Sigmoid colon (tissue), 6 donors: ENCODE measurements at regions not wholly inside any gene's neighbourhood (a gene's known extent, or its start where the extent isn't known, plus 50 kb on each side); places are given as distances from the start of the nearest gene placed in this dataset.
"Not testable (repeated sequence)": the region's sequence is repeated elsewhere in the genome, so short reads cannot be mapped to it uniquely, and the experiment has no call there.

Source experiments
- DNase-seq: peaks from one replicate; pipeline ENCODE4 v3.0.0-alpha.2; 2019
- H3K27ac ChIP-seq, 4 donors: fragments of 200-600 bp; sonication (generic); one replicate each; pipeline ENCODE4 v1.5.1; 2016 to 2019; ENCODE audit warnings: mild to moderate bottlenecking in 1 of 4
- H3K27me3 ChIP-seq, 3 donors: fragments of 200-600 bp; sonication (generic); one replicate each; pipeline ENCODE4 v1.5.1; 2019; ENCODE audit warnings: mild to moderate bottlenecking in 1 of 3
- H3K36me3 ChIP-seq, 4 donors: fragments of 200-600 bp; sonication (generic); one replicate each; pipeline ENCODE4 v1.5.1; 2016 to 2019
- H3K4me1 ChIP-seq, 4 donors: fragments of 200-600 bp; sonication (generic); one replicate each; pipeline ENCODE4 v1.5.1; 2017 to 2019
- H3K4me3 ChIP-seq, 4 donors: fragments of 200-600 bp; sonication (generic); one replicate each; pipeline ENCODE4 v1.5.1; 2017 to 2019; ENCODE audit warnings: mild to moderate bottlenecking in 2 of 4, moderate library complexity in 1 of 4
- H3K9me3 ChIP-seq, 4 donors: fragments of 200-600 bp in 3 of 4; sonication (generic) in 3 of 4; one replicate each; pipeline versions ENCODE4 v1.5.1 to v1.6.1; 2013 to 2019
- EP300 ChIP-seq, 4 donors: sonication (generic); formaldehyde crosslinking; IDR thresholded peaks; one replicate each; pipeline ENCODE4 v1.6.1; 2017; ENCODE audit warnings: antibody characterized with exemption in 4 of 4
- POLR2A ChIP-seq, 2 donors: fragments of 450-650 bp; IDR thresholded peaks; one replicate each; pipeline ENCODE4 v1.6.1; 2016; ENCODE audit warnings: antibody characterized with exemption in 2 of 2, mild to moderate bottlenecking in 2 of 2, moderate library complexity in 2 of 2
- POLR2AphosphoS5 ChIP-seq, 4 donors: sonication (generic); formaldehyde crosslinking; IDR thresholded peaks; one replicate each; pipeline ENCODE4 v1.6.1; 2017; ENCODE audit warnings: antibody characterized with exemption in 4 of 4
- WGBS, 2 donors: extraction: QIAGEN DNeasy Blood & Tissue Kit; methylation state at CpG; one replicate each; pipeline ENCODE4 v1.1.7; 2013; 5-methylcytosine and 5-hydroxymethylcytosine counted together
- intact Hi-C: fragments of 100-400 bp; cut with DNase I; formaldehyde crosslinking; loops from one replicate; pipeline ENCODE4 v1.15.1; 2023
- TF ChIP-seq, protein P1 (sequence below), 4 experiments: fragments of 450-650 bp in 3 of 4; fragments of 200-600 bp in 1 of 4; IDR thresholded peaks; one replicate each; pipeline ENCODE4 v1.5.1; 2016 to 2019; ENCODE audit warnings: antibody characterized with exemption in 4 of 4, mild to moderate bottlenecking in 3 of 4, moderate library complexity in 2 of 4
- donor health status: healthy with polysubstance abuse.
- donor health status: healthy.

DNA sequence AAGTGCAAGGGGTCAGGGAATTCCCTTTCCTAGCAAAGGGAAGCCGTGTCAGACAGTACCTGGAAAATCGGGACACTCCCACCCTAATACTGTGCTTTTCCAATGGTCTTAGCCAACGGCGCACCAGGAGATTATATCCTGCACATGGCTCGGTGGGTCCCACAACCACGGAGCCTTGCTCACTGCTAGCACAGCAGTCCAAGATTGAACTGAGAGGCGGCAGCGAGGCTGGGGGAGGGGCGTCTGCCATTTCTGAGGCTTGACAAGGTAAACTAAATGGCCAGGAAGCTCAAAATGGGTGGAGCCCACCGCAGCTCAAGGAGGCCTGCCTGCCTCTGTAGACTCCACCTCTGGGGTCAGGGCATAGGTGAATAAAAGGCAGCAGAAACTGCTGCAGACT, 76.5 kb upstream of the LINC00632 start:
- WGBS, 2 donors = 90 to 91% methylated on average over 10 of the region's 10 CpGs
- H3K36me3 ChIP-seq, H3K4me3 ChIP-seq, H3K27me3 ChIP-seq, DNase-seq, intact Hi-C loops, H3K27ac ChIP-seq, H3K4me1 ChIP-seq, H3K9me3 ChIP-seq: not testable (repeated sequence)

DNA sequence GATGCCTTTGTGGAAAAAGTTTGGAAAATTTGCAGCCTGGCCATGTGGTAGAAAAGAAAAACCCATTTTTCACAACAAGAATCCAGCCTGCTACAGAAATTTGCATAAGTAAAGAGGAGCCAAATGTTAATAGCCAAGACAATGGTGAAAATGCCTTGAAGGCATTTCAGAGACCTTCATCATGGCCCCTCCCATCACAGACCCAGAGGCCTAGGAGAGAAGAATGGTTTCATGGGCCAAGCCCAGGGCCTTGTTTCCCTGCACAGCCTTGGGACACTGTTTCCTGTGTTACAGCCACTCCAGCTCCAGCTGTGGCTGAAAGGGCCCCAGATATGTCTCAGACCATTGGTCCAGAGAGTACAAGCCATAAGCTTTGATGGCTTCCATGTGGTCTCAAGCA, 101.4 kb upstream of the LINC00632 start:
- DNase-seq = no peak
- Histone ChIP-seq H3K4me3 (no peak overlapping the region), H3K36me3 (no peaks in the 10 kb centered on the region), H3K9me3 (peaks cover 0 to 2% (median 0%) of the 10 kb centered on the region in 4 donors), H3K27me3 (no peaks in the 10 kb centered on the region), H3K4me1 (no peaks in the 10 kb centered on the region), H3K27ac (no peak overlapping the region)
- TF ChIP-seq EP300 (IDR thresholded peaks at IDR 0.05) (no peak), POLR2A (IDR thresholded peaks at IDR 0.05) (no peak), POLR2AphosphoS5 (IDR thresholded peaks at IDR 0.05) (no peak)
- TF ChIP-seq, protein P1, sequence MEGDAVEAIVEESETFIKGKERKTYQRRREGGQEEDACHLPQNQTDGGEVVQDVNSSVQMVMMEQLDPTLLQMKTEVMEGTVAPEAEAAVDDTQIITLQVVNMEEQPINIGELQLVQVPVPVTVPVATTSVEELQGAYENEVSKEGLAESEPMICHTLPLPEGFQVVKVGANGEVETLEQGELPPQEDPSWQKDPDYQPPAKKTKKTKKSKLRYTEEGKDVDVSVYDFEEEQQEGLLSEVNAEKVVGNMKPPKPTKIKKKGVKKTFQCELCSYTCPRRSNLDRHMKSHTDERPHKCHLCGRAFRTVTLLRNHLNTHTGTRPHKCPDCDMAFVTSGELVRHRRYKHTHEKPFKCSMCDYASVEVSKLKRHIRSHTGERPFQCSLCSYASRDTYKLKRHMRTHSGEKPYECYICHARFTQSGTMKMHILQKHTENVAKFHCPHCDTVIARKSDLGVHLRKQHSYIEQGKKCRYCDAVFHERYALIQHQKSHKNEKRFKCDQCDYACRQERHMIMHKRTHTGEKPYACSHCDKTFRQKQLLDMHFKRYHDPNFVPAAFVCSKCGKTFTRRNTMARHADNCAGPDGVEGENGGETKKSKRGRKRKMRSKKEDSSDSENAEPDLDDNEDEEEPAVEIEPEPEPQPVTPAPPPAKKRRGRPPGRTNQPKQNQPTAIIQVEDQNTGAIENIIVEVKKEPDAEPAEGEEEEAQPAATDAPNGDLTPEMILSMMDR (IDR thresholded peaks at IDR 0.05) = no peak
- intact Hi-C loops = no loop called here

DNA sequence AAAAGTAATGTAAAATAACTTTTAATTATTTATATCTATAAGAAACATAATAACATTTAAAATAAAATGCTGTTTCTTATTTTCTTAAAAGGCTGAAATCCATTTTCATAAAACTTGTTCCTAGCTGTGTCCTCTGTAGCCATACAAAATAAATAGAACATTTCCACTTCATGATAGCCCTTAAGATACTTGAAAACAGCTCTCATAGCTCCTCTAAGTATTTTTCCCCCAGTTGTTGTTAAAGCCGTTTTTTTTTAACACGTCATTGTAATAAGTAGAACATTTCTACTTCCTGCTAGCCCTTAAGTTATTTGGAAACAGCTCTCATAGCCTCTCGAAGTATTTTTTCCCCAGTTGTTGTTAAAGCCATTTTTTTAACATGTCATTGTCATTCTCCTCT, 97.3 kb upstream of the SOX3 start:
- no peaks in the 10 kb centered on the region for H3K36me3 ChIP-seq
- no peak overlapping the region for H3K4me3 ChIP-seq
- no peak overlapping the region for H3K27ac ChIP-seq
- H3K27me3 ChIP-seq = no peaks in the 10 kb centered on the region
- intact Hi-C loops = no loop called here
- WGBS, 2 donors = 51 to 71% methylated on average over 3 of the region's 3 CpGs
- TF ChIP-seq POLR2A (IDR thresholded peaks at IDR 0.05) = no peak
- TF ChIP-seq EP300 (IDR thresholded peaks at IDR 0.05) = no peak
- no peak for TF ChIP-seq POLR2AphosphoS5 (IDR thresholded peaks at IDR 0.05)
- TF ChIP-seq, protein P1 (IDR thresholded peaks at IDR 0.05) = no peak
- peaks cover 0 to 2% (median 0%) of the 10 kb centered on the region in 4 donors for H3K9me3 ChIP-seq
- DNase-seq = no peak
- no peaks in the 10 kb centered on the region for H3K4me1 ChIP-seq

DNA sequence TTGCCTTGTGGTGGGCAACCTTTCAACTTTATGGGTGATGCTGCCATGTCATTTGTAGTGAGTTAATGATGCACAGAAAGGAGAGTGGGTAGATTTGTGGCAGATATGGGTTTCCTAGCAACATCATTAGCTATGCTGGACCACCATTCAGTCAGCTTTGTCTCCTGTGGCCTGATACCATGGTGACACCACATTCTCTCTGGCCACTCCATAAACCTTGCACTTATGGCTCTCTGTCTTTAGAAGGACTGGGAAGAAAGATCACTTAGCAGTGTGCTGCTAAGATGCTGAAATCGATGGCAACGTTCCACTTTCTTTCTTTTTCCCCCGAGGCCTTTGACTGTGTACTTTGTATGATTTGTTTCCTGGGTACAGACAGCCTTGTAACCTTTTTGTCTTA, 95.0 kb upstream of the SOX3 start:
- Histone ChIP-seq H3K27me3 (no peaks in the 10 kb centered on the region), H3K4me1 (no peaks in the 10 kb centered on the region), H3K27ac (no peak overlapping the region), H3K9me3 (no peaks in the 10 kb centered on the region), H3K4me3 (no peak overlapping the region), H3K36me3 (no peaks in the 10 kb centered on the region)
- WGBS, 2 donors = 84 to 87% methylated on average over 3 of the region's 3 CpGs
- TF ChIP-seq, protein P1 (IDR thresholded peaks at IDR 0.05) = no peak
- TF ChIP-seq EP300 (IDR thresholded peaks at IDR 0.05) = no peak
- no peak for TF ChIP-seq POLR2AphosphoS5 (IDR thresholded peaks at IDR 0.05)
- TF ChIP-seq POLR2A (IDR thresholded peaks at IDR 0.05) = no peak
- DNase-seq = no peak
- intact Hi-C loops = no loop called here

DNA sequence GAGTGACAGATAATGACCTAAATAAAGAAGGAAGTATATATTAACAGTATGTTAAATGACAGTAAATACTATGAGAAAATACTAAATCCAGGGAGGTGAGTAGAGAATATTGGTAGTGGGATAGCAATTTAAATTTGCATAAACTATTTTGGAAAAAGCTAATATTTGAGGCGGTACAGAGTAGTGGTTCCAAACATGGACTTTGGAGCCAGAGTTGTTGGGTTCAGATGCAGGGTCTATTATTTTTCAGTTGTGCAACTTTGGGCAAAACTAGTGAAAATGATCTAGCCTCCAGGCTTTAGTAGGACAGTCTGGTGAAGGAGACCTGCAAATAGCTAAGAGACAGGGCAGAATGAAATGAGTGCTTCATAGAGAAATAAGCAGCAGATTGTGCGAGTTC, 84.8 kb upstream of the SOX3 start:
- Histone ChIP-seq H3K4me1 (no peaks in the 10 kb centered on the region), H3K36me3 (no peaks in the 10 kb centered on the region), H3K9me3 (no peaks in the 10 kb centered on the region), H3K27me3 (no peaks in the 10 kb centered on the region), H3K27ac (no peak overlapping the region), H3K4me3 (no peak overlapping the region)
- 87 to 94% methylated on average over 2 of the region's 2 CpGs for WGBS, 2 donors
- DNase-seq = no peak
- TF ChIP-seq POLR2A (IDR thresholded peaks at IDR 0.05) = no peak
- no peak for TF ChIP-seq POLR2AphosphoS5 (IDR thresholded peaks at IDR 0.05)
- TF ChIP-seq, protein P1 (IDR thresholded peaks at IDR 0.05) = no peak
- no peak for TF ChIP-seq EP300 (IDR thresholded peaks at IDR 0.05)
- intact Hi-C loops = no loop called here
